ENCODE measurements at regions not wholly inside any gene's neighbourhood (a gene's known extent, or its start where the extent isn't known, plus 50 kb on each side); places are given as distances from the start of the nearest gene placed in this dataset.

- intact Hi-C loops (cut with micrococcal nuclease; ENCODE audit: unreplicated experiment), result no loop called here
- BruUV-seq (replicated peaks), result no TSS peak
- no peaks in the 10 kb centered on the region for H3K4me1 ChIP-seq (ENCODE audit: control insufficient read depth, insufficient read depth, low read length)
- TF ChIP-seq, protein P1, sequence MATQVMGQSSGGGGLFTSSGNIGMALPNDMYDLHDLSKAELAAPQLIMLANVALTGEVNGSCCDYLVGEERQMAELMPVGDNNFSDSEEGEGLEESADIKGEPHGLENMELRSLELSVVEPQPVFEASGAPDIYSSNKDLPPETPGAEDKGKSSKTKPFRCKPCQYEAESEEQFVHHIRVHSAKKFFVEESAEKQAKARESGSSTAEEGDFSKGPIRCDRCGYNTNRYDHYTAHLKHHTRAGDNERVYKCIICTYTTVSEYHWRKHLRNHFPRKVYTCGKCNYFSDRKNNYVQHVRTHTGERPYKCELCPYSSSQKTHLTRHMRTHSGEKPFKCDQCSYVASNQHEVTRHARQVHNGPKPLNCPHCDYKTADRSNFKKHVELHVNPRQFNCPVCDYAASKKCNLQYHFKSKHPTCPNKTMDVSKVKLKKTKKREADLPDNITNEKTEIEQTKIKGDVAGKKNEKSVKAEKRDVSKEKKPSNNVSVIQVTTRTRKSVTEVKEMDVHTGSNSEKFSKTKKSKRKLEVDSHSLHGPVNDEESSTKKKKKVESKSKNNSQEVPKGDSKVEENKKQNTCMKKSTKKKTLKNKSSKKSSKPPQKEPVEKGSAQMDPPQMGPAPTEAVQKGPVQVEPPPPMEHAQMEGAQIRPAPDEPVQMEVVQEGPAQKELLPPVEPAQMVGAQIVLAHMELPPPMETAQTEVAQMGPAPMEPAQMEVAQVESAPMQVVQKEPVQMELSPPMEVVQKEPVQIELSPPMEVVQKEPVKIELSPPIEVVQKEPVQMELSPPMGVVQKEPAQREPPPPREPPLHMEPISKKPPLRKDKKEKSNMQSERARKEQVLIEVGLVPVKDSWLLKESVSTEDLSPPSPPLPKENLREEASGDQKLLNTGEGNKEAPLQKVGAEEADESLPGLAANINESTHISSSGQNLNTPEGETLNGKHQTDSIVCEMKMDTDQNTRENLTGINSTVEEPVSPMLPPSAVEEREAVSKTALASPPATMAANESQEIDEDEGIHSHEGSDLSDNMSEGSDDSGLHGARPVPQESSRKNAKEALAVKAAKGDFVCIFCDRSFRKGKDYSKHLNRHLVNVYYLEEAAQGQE (IDR thresholded peaks at IDR 0.05; ENCODE audit: insufficient read depth in 1 of 2, low read depth in 2 of 2, low read length in 1 of 2), result no peak
- no peak for TF ChIP-seq SIN3A (IDR thresholded peaks at IDR 0.05; ENCODE audit: borderline replicate concordance, insufficient read depth, low read depth, low read length)
- no peak for TF ChIP-seq POLR2AphosphoS5 (IDR thresholded peaks at IDR 0.05; ENCODE audit: low read depth, low read length)
- TF ChIP-seq, protein P2, sequence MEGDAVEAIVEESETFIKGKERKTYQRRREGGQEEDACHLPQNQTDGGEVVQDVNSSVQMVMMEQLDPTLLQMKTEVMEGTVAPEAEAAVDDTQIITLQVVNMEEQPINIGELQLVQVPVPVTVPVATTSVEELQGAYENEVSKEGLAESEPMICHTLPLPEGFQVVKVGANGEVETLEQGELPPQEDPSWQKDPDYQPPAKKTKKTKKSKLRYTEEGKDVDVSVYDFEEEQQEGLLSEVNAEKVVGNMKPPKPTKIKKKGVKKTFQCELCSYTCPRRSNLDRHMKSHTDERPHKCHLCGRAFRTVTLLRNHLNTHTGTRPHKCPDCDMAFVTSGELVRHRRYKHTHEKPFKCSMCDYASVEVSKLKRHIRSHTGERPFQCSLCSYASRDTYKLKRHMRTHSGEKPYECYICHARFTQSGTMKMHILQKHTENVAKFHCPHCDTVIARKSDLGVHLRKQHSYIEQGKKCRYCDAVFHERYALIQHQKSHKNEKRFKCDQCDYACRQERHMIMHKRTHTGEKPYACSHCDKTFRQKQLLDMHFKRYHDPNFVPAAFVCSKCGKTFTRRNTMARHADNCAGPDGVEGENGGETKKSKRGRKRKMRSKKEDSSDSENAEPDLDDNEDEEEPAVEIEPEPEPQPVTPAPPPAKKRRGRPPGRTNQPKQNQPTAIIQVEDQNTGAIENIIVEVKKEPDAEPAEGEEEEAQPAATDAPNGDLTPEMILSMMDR (IDR thresholded peaks at IDR 0.05), result no peak
- no peak for TF ChIP-seq TCF7L2 (IDR thresholded peaks at IDR 0.05; ENCODE audit: low read depth, low read length)
- H3K27me3 ChIP-seq (ENCODE audit: control insufficient read depth, insufficient read depth, low read length), result no peaks in the 10 kb centered on the region
- POLR2A ChIA-PET, result no interaction called here
- H3K36me3 ChIP-seq (ENCODE audit: control insufficient read depth, insufficient read depth, low read length), result no peaks in the 10 kb centered on the region
- H3K4me3 ChIP-seq (ENCODE audit: low read depth in 2 of 2, low read length in 2 of 2), result no peak overlapping the region
- DNase-seq (ENCODE audit: low read depth, low spot score) (no peak), ATAC-seq (no peak)
- no peak overlapping the region for H3K27ac ChIP-seq (ENCODE audit: low read length)
- H3K9me3 ChIP-seq (ENCODE audit: control insufficient read depth, insufficient read depth, low read depth, low read length), result no peaks in the 10 kb centered on the region
- in situ Hi-C loops (cut with HindIII; ENCODE audit: low pct_unique_long_range_greater_than_20kb, low sequenced_read_pairs), result no loop called here
- CTCF ChIA-PET, result no interaction called here
Observed at GRCh38 chr4:115165503-115165902, 52.1 kb upstream of the NDST4 start.
